ENCODE measurements at regions not wholly inside any gene's neighbourhood (a gene's known extent, or its start where the extent isn't known, plus 50 kb on each side); places are given as distances from the start of the nearest gene placed in this dataset.

DNA sequence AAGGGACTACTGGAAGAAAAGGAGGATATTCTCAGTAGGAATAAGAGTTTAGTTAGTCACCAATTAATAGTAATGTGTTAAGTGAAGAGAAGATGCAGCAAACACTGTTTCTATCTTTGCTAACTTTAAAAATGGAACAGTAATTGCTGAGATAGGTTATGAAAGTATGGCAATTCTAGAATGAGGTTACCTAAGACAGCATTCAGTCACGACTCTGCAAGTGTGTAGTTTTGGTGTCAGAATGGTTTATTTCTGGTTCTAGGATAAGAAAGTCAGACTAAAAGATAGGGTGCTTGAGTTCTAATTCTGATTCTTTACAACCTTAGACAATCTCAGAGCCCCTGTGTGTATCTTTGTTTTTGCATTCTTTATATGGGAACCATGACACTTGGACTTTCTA lies 138.1 kb downstream of the POU4F1 start:
- no peaks in the 10 kb centered on the region for H3K9me2 ChIP-seq (ENCODE audit: insufficient read depth)
- H3K36me3 ChIP-seq (ENCODE audit: insufficient read depth), result no peaks in the 10 kb centered on the region
- no peaks in the 10 kb centered on the region for H3K79me2 ChIP-seq (replicated peaks; ENCODE audit: insufficient read depth)
- Mint-ChIP-seq H3K27ac (no peak overlapping the region), H3K4me1 (peaks cover 9% of the 10 kb centered on the region), H3K9me3 (no peaks in the 10 kb centered on the region; the same call in 2 of the 3 replicates), H3K27me3 (ENCODE audit: insufficient read depth, low read depth, poor library complexity) (no peaks in the 10 kb centered on the region), H3K4me3 (no peak overlapping the region), H3K36me3 (ENCODE audit: low read depth) (no peaks in the 10 kb centered on the region)
- DNase-seq (ENCODE audit: low spot score) (no peak), ATAC-seq (no peak)
- H3K27ac ChIP-seq (ENCODE audit: low read depth), result no peak overlapping the region
- H4K20me1 ChIP-seq (replicated peaks; ENCODE audit: insufficient read depth), result no peaks in the 10 kb centered on the region
- H3K4me1 ChIP-seq (ENCODE audit: insufficient read depth), result peaks cover 9% of the 10 kb centered on the region; the same call in 1 of the 2 replicates
- H3K27me3 ChIP-seq (ENCODE audit: insufficient read depth), result no peaks in the 10 kb centered on the region
- no peak overlapping the region for H3K4me2 ChIP-seq
- no peaks in the 10 kb centered on the region for H3F3A ChIP-seq (replicated peaks; ENCODE audit: low read depth)
- TF ChIP-seq STAT1 (IDR thresholded peaks at IDR 0.05; ENCODE audit: unreplicated experiment), result no peak
- no peak for TF ChIP-seq POLR2AphosphoS5 (IDR thresholded peaks at IDR 0.05; ENCODE audit: low read depth)
- TF ChIP-seq JUNB (IDR thresholded peaks at IDR 0.05; ENCODE audit: unreplicated experiment), result no peak
- no peak for TF ChIP-seq ZNF331 (CRISPR knock-in tag; IDR thresholded peaks at IDR 0.05; ENCODE audit: low read depth)
- TF ChIP-seq, protein P1, sequence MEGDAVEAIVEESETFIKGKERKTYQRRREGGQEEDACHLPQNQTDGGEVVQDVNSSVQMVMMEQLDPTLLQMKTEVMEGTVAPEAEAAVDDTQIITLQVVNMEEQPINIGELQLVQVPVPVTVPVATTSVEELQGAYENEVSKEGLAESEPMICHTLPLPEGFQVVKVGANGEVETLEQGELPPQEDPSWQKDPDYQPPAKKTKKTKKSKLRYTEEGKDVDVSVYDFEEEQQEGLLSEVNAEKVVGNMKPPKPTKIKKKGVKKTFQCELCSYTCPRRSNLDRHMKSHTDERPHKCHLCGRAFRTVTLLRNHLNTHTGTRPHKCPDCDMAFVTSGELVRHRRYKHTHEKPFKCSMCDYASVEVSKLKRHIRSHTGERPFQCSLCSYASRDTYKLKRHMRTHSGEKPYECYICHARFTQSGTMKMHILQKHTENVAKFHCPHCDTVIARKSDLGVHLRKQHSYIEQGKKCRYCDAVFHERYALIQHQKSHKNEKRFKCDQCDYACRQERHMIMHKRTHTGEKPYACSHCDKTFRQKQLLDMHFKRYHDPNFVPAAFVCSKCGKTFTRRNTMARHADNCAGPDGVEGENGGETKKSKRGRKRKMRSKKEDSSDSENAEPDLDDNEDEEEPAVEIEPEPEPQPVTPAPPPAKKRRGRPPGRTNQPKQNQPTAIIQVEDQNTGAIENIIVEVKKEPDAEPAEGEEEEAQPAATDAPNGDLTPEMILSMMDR (conservative IDR thresholded peaks at IDR 0.05; ENCODE audit: low read depth in 2 of 2), result no peak
- TF ChIP-seq EZH2phosphoT487 (IDR thresholded peaks at IDR 0.05; ENCODE audit: unreplicated experiment), result no peak
- TF ChIP-seq EZH2 (IDR thresholded peaks at IDR 0.05; ENCODE audit: low read depth, unreplicated experiment), result no peak
- TF ChIP-seq ZNF114 (CRISPR knock-in tag; IDR thresholded peaks at IDR 0.05), result no peak
- TF ChIP-seq, protein P2, sequence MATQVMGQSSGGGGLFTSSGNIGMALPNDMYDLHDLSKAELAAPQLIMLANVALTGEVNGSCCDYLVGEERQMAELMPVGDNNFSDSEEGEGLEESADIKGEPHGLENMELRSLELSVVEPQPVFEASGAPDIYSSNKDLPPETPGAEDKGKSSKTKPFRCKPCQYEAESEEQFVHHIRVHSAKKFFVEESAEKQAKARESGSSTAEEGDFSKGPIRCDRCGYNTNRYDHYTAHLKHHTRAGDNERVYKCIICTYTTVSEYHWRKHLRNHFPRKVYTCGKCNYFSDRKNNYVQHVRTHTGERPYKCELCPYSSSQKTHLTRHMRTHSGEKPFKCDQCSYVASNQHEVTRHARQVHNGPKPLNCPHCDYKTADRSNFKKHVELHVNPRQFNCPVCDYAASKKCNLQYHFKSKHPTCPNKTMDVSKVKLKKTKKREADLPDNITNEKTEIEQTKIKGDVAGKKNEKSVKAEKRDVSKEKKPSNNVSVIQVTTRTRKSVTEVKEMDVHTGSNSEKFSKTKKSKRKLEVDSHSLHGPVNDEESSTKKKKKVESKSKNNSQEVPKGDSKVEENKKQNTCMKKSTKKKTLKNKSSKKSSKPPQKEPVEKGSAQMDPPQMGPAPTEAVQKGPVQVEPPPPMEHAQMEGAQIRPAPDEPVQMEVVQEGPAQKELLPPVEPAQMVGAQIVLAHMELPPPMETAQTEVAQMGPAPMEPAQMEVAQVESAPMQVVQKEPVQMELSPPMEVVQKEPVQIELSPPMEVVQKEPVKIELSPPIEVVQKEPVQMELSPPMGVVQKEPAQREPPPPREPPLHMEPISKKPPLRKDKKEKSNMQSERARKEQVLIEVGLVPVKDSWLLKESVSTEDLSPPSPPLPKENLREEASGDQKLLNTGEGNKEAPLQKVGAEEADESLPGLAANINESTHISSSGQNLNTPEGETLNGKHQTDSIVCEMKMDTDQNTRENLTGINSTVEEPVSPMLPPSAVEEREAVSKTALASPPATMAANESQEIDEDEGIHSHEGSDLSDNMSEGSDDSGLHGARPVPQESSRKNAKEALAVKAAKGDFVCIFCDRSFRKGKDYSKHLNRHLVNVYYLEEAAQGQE (IDR thresholded peaks at IDR 0.05; ENCODE audit: unreplicated experiment), result no peak
- no peak for TF ChIP-seq NANOG (IDR thresholded peaks at IDR 0.05; ENCODE audit: borderline replicate concordance)
- TF ChIP-seq, protein P3, sequence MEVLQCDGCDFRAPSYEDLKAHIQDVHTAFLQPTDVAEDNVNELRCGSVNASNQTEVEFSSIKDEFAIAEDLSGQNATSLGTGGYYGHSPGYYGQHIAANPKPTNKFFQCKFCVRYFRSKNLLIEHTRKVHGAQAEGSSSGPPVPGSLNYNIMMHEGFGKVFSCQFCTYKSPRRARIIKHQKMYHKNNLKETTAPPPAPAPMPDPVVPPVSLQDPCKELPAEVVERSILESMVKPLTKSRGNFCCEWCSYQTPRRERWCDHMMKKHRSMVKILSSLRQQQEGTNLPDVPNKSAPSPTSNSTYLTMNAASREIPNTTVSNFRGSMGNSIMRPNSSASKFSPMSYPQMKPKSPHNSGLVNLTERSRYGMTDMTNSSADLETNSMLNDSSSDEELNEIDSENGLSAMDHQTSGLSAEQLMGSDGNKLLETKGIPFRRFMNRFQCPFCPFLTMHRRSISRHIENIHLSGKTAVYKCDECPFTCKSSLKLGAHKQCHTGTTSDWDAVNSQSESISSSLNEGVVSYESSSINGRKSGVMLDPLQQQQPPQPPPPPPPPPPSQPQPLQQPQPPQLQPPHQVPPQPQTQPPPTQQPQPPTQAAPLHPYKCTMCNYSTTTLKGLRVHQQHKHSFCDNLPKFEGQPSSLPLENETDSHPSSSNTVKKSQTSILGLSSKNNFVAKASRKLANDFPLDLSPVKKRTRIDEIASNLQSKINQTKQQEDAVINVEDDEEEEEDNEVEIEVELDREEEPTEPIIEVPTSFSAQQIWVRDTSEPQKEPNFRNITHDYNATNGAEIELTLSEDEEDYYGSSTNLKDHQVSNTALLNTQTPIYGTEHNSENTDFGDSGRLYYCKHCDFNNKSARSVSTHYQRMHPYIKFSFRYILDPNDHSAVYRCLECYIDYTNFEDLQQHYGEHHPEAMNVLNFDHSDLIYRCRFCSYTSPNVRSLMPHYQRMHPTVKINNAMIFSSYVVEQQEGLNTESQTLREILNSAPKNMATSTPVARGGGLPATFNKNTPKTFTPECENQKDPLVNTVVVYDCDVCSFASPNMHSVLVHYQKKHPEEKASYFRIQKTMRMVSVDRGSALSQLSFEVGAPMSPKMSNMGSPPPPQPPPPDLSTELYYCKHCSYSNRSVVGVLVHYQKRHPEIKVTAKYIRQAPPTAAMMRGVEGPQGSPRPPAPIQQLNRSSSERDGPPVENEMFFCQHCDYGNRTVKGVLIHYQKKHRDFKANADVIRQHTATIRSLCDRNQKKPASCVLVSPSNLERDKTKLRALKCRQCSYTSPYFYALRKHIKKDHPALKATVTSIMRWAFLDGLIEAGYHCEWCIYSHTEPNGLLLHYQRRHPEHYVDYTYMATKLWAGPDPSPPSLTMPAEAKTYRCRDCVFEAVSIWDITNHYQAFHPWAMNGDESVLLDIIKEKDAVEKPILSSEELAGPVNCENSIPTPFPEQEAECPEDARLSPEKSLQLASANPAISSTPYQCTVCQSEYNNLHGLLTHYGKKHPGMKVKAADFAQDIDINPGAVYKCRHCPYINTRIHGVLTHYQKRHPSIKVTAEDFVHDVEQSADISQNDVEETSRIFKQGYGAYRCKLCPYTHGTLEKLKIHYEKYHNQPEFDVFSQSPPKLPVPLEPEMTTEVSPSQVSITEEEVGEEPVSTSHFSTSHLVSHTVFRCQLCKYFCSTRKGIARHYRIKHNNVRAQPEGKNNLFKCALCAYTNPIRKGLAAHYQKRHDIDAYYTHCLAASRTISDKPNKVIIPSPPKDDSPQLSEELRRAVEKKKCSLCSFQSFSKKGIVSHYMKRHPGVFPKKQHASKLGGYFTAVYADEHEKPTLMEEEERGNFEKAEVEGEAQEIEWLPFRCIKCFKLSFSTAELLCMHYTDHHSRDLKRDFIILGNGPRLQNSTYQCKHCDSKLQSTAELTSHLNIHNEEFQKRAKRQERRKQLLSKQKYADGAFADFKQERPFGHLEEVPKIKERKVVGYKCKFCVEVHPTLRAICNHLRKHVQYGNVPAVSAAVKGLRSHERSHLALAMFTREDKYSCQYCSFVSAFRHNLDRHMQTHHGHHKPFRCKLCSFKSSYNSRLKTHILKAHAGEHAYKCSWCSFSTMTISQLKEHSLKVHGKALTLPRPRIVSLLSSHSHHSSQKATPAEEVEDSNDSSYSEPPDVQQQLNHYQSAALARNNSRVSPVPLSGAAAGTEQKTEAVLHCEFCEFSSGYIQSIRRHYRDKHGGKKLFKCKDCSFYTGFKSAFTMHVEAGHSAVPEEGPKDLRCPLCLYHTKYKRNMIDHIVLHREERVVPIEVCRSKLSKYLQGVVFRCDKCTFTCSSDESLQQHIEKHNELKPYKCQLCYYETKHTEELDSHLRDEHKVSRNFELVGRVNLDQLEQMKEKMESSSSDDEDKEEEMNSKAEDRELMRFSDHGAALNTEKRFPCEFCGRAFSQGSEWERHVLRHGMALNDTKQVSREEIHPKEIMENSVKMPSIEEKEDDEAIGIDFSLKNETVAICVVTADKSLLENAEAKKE (CRISPR knock-in tag; IDR thresholded peaks at IDR 0.05), result no peak
- TF ChIP-seq CREB1 (CRISPR knock-in tag; IDR thresholded peaks at IDR 0.05; ENCODE audit: low read depth), result no peak
- TF ChIP-seq, protein P4, sequence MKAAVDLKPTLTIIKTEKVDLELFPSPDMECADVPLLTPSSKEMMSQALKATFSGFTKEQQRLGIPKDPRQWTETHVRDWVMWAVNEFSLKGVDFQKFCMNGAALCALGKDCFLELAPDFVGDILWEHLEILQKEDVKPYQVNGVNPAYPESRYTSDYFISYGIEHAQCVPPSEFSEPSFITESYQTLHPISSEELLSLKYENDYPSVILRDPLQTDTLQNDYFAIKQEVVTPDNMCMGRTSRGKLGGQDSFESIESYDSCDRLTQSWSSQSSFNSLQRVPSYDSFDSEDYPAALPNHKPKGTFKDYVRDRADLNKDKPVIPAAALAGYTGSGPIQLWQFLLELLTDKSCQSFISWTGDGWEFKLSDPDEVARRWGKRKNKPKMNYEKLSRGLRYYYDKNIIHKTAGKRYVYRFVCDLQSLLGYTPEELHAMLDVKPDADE (IDR thresholded peaks at IDR 0.05), result no peak
- no peak overlapping the region for H3K4me3 ChIP-seq
- no peak overlapping the region for H2AFZ ChIP-seq

Measured in GM23338 (cell line).